Muscle layer of duodenum (tissue), 2 donors: ENCODE measurements at regions not wholly inside any gene's neighbourhood (a gene's known extent, or its start where the extent isn't known, plus 50 kb on each side); places are given as distances from the start of the nearest gene placed in this dataset.

Experiments used
- H3K27ac ChIP-seq: one replicate; pipeline ENCODE4 v1.7.0; 2013; ENCODE audit warnings: mild to moderate bottlenecking, low read length
- H3K27me3 ChIP-seq: one replicate; pipeline ENCODE4 v1.7.0; 2013; ENCODE audit warnings: low read depth, mild to moderate bottlenecking, control low read depth, low read length
- H3K36me3 ChIP-seq, 2 donors: one replicate each; pipeline ENCODE4 v1.7.0; 2013; ENCODE audit warnings: low read length in 2 of 2, control low read depth in 1 of 2, mild to moderate bottlenecking in 1 of 2; ENCODE audit not compliant: insufficient read depth in 2 of 2, control insufficient read depth in 1 of 2
- H3K4me1 ChIP-seq, 2 donors: one replicate each; pipeline ENCODE4 v1.7.0; 2013; ENCODE audit warnings: low read length in 2 of 2, mild to moderate bottlenecking in 2 of 2, control low read depth in 1 of 2, moderate library complexity in 1 of 2; ENCODE audit not compliant: insufficient read depth in 2 of 2, control insufficient read depth in 1 of 2
- H3K4me3 ChIP-seq, 2 donors: one replicate each; pipeline ENCODE4 v1.7.0; 2013; ENCODE audit warnings: low read length in 2 of 2, low read depth in 1 of 2, mild to moderate bottlenecking in 1 of 2
- H3K9me3 ChIP-seq, 2 donors: one replicate each; pipeline ENCODE4 v1.7.0; 2013; ENCODE audit warnings: low read length in 2 of 2, control low read depth in 1 of 2, mild to moderate bottlenecking in 1 of 2; ENCODE audit not compliant: control insufficient read depth in 1 of 2
- donor health status: healthy.

DNA sequence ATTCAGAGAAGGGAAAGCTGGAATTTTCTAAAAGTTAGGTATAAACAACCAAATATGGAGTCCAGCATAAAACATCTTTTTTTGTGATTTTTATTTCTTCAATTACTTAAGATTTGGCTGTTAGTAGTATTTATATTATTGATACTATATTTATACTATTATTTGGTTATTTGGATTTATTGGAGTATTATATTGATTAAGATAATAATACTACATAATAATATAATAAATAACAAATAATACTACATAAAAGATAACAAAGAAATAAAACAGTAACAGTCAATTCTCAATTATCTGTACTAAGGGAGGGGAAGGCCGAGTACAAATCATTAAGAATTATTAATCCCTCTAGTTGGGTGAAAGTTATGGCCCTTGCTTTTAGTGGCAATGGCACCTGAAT lies 66.0 kb upstream of the IRF2 start:
- H3K27me3 ChIP-seq, result no peaks in the 10 kb centered on the region
- no peak overlapping the region for H3K4me3 ChIP-seq
- H3K36me3 ChIP-seq, result no peaks in the 10 kb centered on the region
- H3K27ac ChIP-seq, result no peak overlapping the region
- H3K9me3 ChIP-seq, result no peaks in the 10 kb centered on the region
- peaks cover under 1 to 9% of the 10 kb centered on the region in 2 donors for H3K4me1 ChIP-seq

DNA sequence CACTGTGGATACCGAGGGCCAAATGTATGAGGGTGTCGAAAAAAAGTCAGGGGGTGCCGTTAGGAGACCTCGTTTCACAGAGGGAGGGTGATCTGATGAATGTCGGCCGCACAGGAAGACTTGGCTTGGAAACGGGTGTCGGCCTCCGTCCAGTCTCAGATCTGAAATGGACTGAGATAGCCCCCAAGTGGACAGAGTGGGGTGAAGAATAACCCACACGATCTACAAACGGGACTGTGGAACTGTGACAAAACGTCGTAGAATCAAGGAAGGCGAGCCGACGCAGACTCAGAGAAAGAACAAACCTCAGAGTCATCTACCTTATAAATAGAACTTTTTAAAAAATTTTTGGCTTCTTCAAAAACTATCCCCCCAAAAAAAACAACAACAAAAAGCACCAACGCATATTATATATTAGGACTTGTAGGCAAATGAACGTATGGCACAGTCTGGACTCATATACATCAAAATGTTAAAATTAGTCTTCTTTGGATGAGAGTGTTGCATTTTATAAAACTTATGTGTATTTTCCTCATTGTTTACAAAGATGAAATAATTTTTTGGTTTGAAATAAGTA lies 63.8 kb upstream of the IRF2 start:
- H3K4me1 ChIP-seq, result peaks cover 11% of the 10 kb centered on the region in 2 donors

DNA sequence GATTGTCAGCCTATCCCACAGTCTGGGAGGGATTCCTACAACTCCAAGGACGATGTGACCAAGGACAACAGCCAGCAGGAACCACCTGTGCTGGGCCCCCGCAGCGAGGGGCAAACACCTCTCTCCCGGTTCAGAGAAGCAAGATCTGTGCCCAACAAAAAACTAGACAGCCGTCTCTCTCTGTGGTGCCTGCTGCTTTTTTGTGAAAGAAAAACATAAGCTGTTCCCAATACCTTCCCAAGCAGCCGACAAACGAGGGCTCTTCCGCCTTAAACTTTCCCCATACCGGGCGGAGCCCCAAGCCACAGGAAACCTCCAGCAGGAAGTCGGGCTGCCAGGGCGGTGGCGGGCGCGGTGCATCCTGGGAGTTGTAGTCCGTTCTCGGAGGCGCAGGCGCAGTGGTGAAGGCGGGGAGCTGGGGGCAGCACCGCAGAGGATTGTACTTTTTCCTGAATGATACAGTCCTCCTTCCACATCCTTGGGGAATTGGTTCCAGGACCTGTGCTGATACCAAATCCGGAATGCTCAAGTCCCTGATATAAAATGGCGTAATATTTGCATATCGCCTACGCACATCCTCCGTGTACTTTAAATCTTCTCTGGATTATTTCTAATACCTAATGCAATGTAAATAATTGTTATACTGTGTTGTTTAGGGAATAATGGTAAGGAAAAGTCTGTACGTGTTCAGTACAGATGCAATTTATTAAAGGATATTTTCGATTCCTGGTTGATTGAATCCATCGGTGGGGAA lies 63.1 kb upstream of the IRF2 start:
- peak overlapping the region; percentile 76 to 90 for H3K4me3 ChIP-seq
- H3K27me3 ChIP-seq, result no peaks in the 10 kb centered on the region
- peaks cover 11% of the 10 kb centered on the region in 2 donors for H3K4me1 ChIP-seq
- H3K9me3 ChIP-seq, result no peaks in the 10 kb centered on the region
- H3K27ac ChIP-seq, result peak overlapping the region; percentile 100
- no peaks in the 10 kb centered on the region for H3K36me3 ChIP-seq

More for the DNA sequence above, 63.8 kb upstream of the IRF2 start:
- H3K4me3 ChIP-seq, result peak overlapping the region; percentile 76 to 90
- peak overlapping the region; percentile 100 for H3K27ac ChIP-seq
- H3K36me3 ChIP-seq, result no peaks in the 10 kb centered on the region
- H3K9me3 ChIP-seq, result no peaks in the 10 kb centered on the region
- H3K27me3 ChIP-seq, result no peaks in the 10 kb centered on the region

DNA sequence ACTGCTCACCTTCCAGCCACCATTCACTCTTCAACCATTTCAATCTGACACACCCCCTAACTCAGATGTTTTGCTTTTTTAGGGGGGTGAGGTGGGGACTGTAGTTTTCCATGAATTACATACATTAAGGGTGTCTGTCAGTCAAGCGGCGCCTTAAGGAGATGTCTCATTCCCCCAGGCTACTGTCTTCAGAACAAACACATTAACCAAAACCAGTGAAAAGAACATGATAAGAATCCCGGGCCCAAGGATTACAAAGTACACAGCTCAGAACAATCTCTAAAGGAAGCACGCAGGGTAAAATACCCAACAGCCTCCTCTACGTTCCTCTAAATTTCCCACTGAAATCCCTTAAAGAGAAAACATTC lies 62.5 kb upstream of the IRF2 start:
- Histone ChIP-seq H3K36me3 (no peaks in the 10 kb centered on the region), H3K4me3 (peak overlapping the region; percentile 76 to 90), H3K27me3 (no peaks in the 10 kb centered on the region), H3K4me1 (peaks cover 11% of the 10 kb centered on the region in 2 donors), H3K27ac (peak overlapping the region; percentile 100), H3K9me3 (no peaks in the 10 kb centered on the region)

DNA sequence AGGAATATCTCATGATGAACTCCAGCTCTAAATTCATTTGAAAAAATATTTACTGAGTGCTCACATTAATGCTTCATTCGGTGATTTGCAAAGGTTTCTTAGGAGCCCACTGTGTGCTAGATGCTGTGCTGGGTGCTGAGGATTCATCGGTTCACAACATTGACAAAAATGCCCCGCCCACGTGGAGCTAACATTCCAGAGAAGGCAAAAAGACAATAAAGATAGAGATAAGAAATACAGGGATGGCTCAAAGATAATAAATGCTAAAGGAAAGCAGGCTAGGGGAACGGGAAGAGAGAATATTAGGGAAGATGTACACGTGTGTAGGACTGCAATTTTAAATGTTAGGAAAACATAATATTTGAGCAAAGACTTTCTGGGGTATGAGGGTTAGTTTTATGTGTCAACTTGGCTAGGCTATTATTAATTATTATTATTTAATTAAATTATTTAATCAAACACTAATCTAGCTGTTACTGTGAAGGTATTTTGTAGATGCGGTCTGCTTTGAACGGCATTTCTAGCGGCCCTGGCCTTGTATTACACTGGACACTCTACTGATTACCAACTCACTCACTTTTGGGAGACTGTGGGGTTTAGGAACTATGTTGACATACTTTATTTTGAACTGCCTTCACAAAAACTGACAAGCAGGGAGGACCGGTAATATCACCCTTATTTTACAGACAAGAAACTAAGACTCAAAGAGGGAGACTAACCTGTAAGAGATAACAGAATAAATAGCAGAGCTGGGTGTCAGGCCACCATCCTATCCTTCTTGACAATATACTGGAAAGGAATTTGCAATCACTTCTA lies 61.9 kb upstream of the IRF2 start:
- H3K27me3 ChIP-seq, result no peaks in the 10 kb centered on the region
- H3K4me3 ChIP-seq, result peak overlapping the region; percentile 76 to 90
- H3K27ac ChIP-seq, result peak overlapping the region; percentile 100
- peaks cover 11% of the 10 kb centered on the region in 2 donors for H3K4me1 ChIP-seq
- H3K36me3 ChIP-seq, result no peaks in the 10 kb centered on the region
- no peaks in the 10 kb centered on the region for H3K9me3 ChIP-seq

DNA sequence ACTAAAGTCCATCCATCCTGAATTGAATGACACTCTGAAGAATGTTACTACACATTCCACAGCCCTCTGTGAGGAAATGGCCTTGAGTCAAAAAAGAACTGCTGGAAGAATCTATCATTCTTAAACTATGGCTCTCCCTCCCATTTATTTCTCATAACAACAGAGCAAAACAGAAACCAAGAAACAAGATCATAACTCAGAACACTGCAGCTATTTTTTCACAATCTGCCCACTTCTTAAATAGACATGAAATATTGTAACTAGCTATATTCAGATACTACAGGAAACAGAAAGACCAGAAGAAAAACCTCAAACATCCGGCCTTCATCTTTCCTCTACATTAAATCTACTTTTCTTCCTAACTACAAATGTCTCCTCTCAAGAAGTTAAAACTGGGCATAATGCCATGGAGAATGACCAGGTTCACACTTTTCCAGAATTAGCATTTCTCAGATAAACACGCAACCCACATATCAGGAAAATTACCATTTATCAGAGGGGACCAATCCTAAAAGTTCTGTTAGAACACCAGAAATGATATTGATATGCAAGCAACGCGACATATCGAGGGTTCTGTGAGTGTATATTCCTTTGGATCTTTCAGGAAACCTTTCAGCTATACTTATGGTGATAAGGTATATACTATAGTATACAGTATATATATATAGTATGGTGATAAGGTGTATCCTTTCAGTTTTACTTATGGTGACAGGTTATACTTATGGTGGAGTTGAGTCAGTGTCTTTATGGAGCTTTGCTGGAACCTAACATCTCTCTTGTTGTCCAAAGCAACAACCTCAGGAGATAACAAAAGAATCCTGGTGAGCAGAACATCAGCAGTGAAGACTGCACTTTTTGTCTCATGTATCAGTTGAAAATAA lies 60.4 kb upstream of the IRF2 start:
- H3K27me3 ChIP-seq, result no peaks in the 10 kb centered on the region
- peaks cover 11% of the 10 kb centered on the region in 2 donors for H3K4me1 ChIP-seq
- H3K27ac ChIP-seq, result peak overlapping the region; percentile 90
- no peaks in the 10 kb centered on the region for H3K36me3 ChIP-seq
- peak overlapping the region; percentile 34 to 43 for H3K4me3 ChIP-seq
- no peaks in the 10 kb centered on the region for H3K9me3 ChIP-seq

DNA sequence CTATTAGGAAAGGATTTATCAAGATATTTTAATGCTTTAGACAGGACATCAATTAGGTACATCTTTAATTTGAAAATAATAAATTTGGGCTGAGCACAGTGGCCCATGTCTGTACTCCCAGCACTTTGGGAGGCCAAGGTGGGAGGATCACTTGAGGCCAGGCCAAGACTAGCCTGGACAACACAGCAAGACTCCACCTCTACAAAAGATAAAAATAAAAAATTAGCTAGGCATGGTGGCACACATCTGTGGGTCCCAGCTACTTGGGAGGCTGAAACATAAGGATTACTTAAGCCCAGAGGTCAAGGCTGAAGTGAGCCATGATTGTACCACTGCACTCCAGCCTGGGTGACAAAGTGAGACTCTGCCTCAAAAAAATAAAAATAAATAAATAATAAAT lies 59.6 kb upstream of the IRF2 start:
- no peaks in the 10 kb centered on the region for H3K27me3 ChIP-seq
- no peaks in the 10 kb centered on the region for H3K9me3 ChIP-seq
- no peak overlapping the region for H3K27ac ChIP-seq
- peaks cover 11% of the 10 kb centered on the region in 2 donors for H3K4me1 ChIP-seq
- no peak overlapping the region for H3K4me3 ChIP-seq
- no peaks in the 10 kb centered on the region for H3K36me3 ChIP-seq

DNA sequence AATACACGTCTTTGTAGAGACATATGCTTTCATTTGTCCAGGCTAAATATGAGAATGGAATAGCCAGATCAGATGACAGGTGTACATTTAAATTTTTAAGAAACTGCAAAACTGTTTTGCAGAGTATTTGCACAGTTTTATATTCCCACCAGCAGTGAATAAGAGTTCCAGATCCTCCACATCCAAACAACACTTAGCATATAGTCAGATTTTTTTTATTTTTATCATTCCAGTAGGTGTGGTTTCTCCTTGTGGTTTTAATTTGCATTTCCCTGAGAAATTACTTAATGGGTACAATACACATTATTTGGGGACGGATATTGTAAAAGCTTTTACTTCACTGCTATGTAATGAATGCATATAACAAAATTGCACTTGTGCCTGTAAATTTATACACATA lies 56.7 kb upstream of the IRF2 start:
- peaks cover 9 to 11% of the 10 kb centered on the region in 2 donors for H3K4me1 ChIP-seq
- H3K27ac ChIP-seq, result no peak overlapping the region
- H3K4me3 ChIP-seq, result no peak overlapping the region
- no peaks in the 10 kb centered on the region for H3K36me3 ChIP-seq
- no peaks in the 10 kb centered on the region for H3K9me3 ChIP-seq
- no peaks in the 10 kb centered on the region for H3K27me3 ChIP-seq

DNA sequence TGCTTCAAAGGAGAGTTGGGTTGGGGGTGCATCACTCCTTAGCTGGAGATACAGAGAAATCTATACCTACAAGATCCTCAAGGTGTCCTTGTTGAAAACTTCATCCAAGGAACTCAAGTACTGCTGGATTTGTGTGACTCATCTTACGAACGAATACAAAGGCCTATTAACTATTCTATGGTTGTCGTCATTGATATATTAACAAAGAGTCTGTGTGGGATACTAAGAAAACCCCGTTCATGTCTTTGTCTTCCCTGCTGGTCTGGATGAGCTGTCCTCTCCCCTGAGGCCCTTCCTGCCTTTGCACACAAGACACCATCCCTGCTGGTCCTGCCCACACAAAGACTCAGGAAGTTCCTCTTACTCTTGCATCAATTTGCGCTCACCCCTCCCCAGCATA lies 54.9 kb upstream of the IRF2 start:
- peaks cover 0 to under 1% of the 10 kb centered on the region in 2 donors for H3K4me1 ChIP-seq
- no peaks in the 10 kb centered on the region for H3K27me3 ChIP-seq
- no peaks in the 10 kb centered on the region for H3K36me3 ChIP-seq
- no peak overlapping the region for H3K27ac ChIP-seq
- no peak overlapping the region for H3K4me3 ChIP-seq
- H3K9me3 ChIP-seq, result no peaks in the 10 kb centered on the region

DNA sequence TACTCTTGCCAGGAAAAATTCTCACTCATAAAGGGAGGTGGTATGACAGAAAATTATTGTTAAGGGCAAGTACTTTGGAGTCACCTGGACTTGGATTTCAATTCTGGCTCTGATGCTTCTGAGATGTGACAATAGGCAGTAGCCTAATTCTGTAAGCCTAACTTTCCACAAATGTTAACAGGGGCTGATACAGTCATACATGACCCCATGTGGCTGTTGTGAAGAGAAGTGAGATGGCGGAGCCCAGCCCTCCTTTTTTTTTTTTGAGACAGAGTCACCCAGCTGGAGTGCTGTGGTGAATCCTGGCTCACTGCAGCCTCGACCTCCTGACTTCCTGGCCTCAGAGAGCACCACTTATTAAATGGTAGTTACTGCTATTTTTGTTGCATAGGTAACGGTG lies 54.4 kb upstream of the IRF2 start:
- Histone ChIP-seq H3K9me3 (no peaks in the 10 kb centered on the region), H3K27ac (no peak overlapping the region)

DNA sequence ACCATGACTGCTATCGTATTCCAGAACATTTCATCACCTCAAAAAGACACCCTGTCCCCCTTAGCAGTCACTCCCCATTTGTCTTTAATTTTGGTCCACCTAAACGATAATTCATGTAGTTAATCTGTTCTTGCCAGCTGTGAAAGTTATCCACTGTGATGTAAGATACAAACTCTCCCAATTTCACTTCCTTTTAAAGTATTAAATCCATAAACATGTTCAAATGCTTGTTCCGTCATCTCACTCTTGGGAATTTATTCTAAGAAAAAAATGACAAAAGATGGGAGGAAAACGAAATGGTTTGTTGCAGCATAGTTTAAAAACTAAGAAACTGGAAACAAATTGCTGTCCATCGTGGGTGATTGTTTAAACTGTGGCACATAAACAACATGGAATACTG lies 53.7 kb upstream of the IRF2 start:
- Histone ChIP-seq H3K9me3 (no peaks in the 10 kb centered on the region), H3K4me1 (no peaks in the 10 kb centered on the region), H3K27ac (no peak overlapping the region), H3K4me3 (no peak overlapping the region), H3K36me3 (no peaks in the 10 kb centered on the region), H3K27me3 (no peaks in the 10 kb centered on the region)

More for the DNA sequence above, 54.4 kb upstream of the IRF2 start:
- H3K27me3 ChIP-seq, result no peaks in the 10 kb centered on the region
- H3K36me3 ChIP-seq, result no peaks in the 10 kb centered on the region
- H3K4me1 ChIP-seq, result no peaks in the 10 kb centered on the region
- H3K4me3 ChIP-seq, result no peak overlapping the region
